GM18505 (cell line): ENCODE measurements at regions not wholly inside any gene's neighbourhood (a gene's known extent, or its start where the extent isn't known, plus 50 kb on each side); places are given as distances from the start of the nearest gene placed in this dataset.

Experiments
- ATAC-seq: cut with Tn5 transposase; IDR thresholded peaks from one replicate; pipeline ENCODE4 v1.9.1; 2021; ENCODE audit not compliant: unreplicated experiment
- POLR2A ChIP-seq: IDR thresholded peaks from 4 replicates; pipeline ENCODE4 v1.6.1; 2011; ENCODE audit warnings: borderline replicate concordance; ENCODE audit not compliant: insufficient read depth, insufficient read length; ENCODE audit errors: extremely low read depth

- ATAC-seq = no peak
- TF ChIP-seq POLR2A = no peak
Measured at GRCh38 chr12:108046650-108047049, 82.4 kb upstream of the WSCD2 start.

- no peak for ATAC-seq
- TF ChIP-seq POLR2A = no peak
Measured at GRCh38 chr12:108047071-108047550, 82.0 kb upstream of the WSCD2 start.

DNA sequence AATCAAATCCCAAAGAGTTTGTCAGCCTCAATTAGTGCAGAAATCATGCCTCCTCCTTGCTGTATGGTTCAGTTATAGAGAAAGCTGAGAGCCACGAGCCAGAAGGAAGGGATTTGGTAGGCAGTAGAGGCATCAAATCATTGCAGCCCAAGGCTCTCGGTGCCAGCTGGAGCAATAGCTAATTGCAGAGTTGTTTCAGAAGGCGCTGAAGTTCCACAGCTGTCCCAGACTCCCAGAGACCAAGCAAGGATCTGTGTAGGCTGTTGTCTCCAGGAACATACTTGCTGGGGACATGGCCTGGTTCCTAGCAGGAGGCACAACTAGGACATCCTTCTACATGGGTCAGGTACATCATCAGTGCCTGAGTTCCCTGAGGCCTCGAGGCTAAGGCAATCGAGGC is 80.4 kb upstream of the WSCD2 start:
- no peak for TF ChIP-seq POLR2A
- no peak for ATAC-seq

DNA sequence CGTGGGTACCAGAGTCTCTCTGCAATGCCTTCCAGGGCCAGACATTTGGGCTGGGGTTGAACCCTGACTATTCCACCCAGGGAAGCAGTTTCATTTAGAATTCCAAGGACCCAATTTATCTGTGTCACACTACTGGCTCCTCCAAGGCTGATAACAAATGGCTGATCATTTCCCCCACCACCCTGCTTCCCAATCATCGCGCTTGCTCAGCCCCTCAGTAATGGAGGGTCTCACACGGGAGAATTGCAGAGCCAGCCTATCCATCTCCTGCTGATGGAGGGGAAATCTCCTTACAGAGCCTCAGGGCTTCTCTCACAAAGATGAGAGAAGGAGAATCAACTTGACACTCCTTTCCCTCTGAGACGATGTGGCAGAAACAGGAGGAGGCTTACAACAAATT is 78.4 kb upstream of the WSCD2 start:
- no peak for ATAC-seq

GRCh38 chr12:108052260-108052659 is 76.8 kb upstream of the WSCD2 start:
- ATAC-seq = no peak
- no peak for TF ChIP-seq POLR2A

More for the DNA sequence above, 78.4 kb upstream of the WSCD2 start:
- no peak for TF ChIP-seq POLR2A

GRCh38 chr12:108053512-108053911 is 75.6 kb upstream of the WSCD2 start:
- no peak for ATAC-seq
- no peak for TF ChIP-seq POLR2A

DNA sequence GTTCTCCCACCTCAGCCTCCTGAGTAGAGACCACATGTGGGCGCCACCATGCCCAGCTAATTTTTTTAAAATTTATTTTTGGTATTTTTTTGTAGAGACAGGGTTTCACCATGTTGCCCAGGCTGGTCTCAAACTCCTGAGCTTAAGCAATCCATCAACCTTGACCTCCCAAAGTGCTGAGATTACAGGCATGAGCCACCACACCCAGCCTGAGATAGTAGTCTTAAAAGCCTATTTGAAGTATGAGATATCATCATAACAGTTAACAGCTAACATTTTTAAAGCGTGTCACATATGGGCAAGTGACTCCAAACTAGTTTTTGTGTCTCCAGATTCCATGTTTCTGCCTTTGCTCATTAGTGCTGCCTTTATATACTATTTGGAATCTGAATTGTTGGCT is 74.6 kb upstream of the WSCD2 start:
- no peak for ATAC-seq
- TF ChIP-seq POLR2A = no peak

DNA sequence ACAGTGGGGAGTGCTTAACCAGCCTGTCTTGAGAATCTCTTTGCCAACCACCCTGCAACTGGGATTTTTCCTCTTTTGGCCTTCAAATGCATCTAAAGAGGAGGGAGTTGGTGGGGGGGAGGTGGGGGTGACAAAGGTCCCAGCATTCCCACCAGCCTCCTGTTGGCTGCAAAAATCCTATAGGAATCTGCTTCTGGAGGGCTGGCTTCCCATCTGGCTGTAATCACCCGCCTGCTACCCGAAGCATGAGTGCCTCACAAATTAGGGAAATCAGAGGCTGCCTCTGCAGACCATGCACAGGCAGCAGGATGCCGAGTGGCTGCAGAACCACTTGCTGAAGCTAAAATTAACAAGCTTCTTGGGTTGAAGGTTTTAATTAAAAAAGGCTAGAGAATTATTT is 73.9 kb upstream of the WSCD2 start:
- TF ChIP-seq POLR2A = no peak
- no peak for ATAC-seq

DNA sequence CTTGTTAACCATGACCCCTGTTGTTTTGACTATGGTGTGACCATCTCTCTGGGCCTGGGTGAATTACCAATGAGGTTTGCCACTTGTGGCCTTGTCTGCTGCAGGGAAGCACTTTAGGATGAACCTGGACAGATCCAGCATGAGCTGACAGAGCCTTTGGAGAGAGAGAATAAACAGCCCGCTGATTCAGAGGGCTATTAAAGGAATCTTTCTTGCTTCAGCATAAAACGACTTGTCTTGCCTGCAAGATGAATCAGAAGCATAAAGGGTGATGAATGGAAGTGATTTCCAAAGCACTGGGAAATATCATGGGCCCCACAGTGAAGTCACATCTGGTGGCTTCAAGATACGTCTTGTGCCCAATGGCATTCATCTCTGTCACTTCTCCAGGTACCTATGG is 69.0 kb upstream of the WSCD2 start:
- ATAC-seq = no peak
- no peak for TF ChIP-seq POLR2A

GRCh38 chr12:108060903-108061302 is 68.2 kb upstream of the WSCD2 start:
- ATAC-seq = no peak
- no peak for TF ChIP-seq POLR2A

GRCh38 chr12:108063192-108063591 is 65.9 kb upstream of the WSCD2 start:
- ATAC-seq = no peak
- no peak for TF ChIP-seq POLR2A

GRCh38 chr12:108065069-108065468 is 64.0 kb upstream of the WSCD2 start:
- no peak for ATAC-seq
- no peak for TF ChIP-seq POLR2A

DNA sequence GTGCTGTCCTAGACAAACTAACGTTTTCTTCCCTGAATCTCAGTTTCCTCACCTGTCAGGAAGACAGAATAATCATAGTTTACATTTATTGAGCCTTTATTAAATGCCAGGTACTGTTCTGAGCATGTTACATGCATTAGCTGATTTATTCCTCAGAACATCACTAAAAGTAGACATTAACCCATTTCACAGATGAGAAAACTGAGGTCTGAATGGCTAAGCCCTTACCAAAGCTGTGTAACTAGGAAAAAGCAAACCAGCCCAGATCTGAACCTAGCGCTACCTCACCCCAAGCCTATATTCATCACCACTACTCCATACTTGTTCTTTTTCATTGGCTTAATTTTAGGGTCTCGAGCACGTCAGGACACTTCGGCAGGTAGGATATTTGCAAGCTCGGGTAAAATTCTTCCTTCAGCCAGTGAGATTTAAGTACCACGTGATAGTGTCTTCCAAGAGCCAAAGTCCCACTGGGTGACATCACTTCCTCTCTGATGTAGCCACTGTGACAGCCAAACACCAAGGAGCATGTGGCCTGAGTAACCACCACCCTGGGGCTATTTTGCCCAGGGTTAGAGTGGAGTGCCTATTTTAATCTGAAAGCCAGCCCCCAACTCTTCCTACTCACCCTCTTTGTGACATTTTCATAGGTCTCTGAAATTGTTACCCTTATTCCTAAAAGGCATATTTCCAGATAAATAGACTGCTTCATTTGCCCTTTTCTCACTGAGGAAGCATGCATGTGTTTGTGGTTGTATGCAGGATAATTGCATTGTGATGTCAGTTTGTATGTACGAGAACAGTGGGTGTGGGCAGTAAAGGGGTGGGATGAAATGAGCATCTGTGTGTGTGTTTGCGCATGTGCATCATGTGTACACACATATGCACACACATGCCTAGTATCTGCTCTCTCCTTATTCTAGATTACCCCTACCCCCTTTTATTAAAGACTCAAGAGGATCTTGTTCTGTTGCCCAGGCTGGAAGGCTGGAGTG is 62.2 kb upstream of the WSCD2 start:
- no peak for ATAC-seq
- no peak for TF ChIP-seq POLR2A

GRCh38 chr12:108069651-108070165 is 59.4 kb upstream of the WSCD2 start:
- ATAC-seq = no peak
- TF ChIP-seq POLR2A = no peak
